Loucy (cell line): ENCODE measurements at regions not wholly inside any gene's neighbourhood (a gene's known extent, or its start where the extent isn't known, plus 50 kb on each side); places are given as distances from the start of the nearest gene placed in this dataset.
"Not testable (repeated sequence)": the region's sequence is repeated elsewhere in the genome, so short reads cannot be mapped to it uniquely, and the experiment has no call there.

Experiments
- H2AFZ ChIP-seq: fragments of 200-600 bp; sonication (generic); 2 replicates; pipeline ENCODE4 v1.6.0; 2016; ENCODE audit warnings: antibody characterized with exemption, mild to moderate bottlenecking, low read length, moderate library complexity
- H3F3A ChIP-seq: fragments of 200-600 bp; 2 replicates; pipeline ENCODE4 v1.6.0; 2016; ENCODE audit warnings: antibody characterized with exemption, low read depth, mild to moderate bottlenecking
- H3K27me3 ChIP-seq: fragments of 200-600 bp; sonication (generic); 2 replicates; pipeline ENCODE4 v1.6.1; 2014; ENCODE audit warnings: low read length, mild to moderate bottlenecking; ENCODE audit not compliant: insufficient read depth, poor library complexity, severe bottlenecking
- H3K36me3 ChIP-seq: fragments of 200-600 bp; sonication (generic); 2 replicates; pipeline ENCODE4 v1.6.1; 2016; ENCODE audit warnings: low read length; ENCODE audit not compliant: insufficient read depth
- H3K4me1 ChIP-seq: fragments of 200-600 bp; sonication (generic); 2 replicates; pipeline ENCODE4 v1.5.1; 2014; ENCODE audit warnings: low read length, mild to moderate bottlenecking; ENCODE audit not compliant: insufficient read depth, poor library complexity, severe bottlenecking
- H3K4me2 ChIP-seq: fragments of 200-600 bp; sonication (generic); 2 replicates; pipeline ENCODE4 v1.6.0; 2014; ENCODE audit warnings: antibody characterized with exemption, low read length, low read depth, mild to moderate bottlenecking; ENCODE audit not compliant: poor library complexity, severe bottlenecking
- H3K4me3 ChIP-seq: fragments of 200-600 bp; sonication (generic); 2 replicates; pipeline ENCODE4 v1.5.1; 2014; ENCODE audit warnings: low read length, mild to moderate bottlenecking, mixed read lengths; ENCODE audit not compliant: poor library complexity, severe bottlenecking
- H3K79me2 ChIP-seq: fragments of 200-600 bp; sonication (generic); 2 replicates; pipeline ENCODE4 v1.6.1; 2014; ENCODE audit warnings: low read length; ENCODE audit not compliant: insufficient read depth
- H3K9ac ChIP-seq: fragments of 200-600 bp; sonication (generic); 2 replicates; pipeline ENCODE4 v1.6.0; 2014; ENCODE audit warnings: mild to moderate bottlenecking, low read depth, low read length, moderate library complexity; ENCODE audit not compliant: poor library complexity, severe bottlenecking
- H3K9me2 ChIP-seq: fragments of 200-600 bp; sonication (generic); replicated peaks from 2 replicates; pipeline ENCODE4 v1.6.1; 2016; ENCODE audit warnings: low read depth, low read length, mixed read lengths
- H3K9me3 ChIP-seq: fragments of 200-600 bp; sonication (generic); 2 replicates; pipeline ENCODE4 v1.6.1; 2014; ENCODE audit warnings: mild to moderate bottlenecking, antibody characterized with exemption, low read length, low read depth; ENCODE audit not compliant: insufficient read depth
- H4K20me1 ChIP-seq: fragments of 200-600 bp; sonication (generic); 2 replicates; pipeline ENCODE4 v1.6.0; 2014; ENCODE audit warnings: antibody characterized with exemption, low read length, mild to moderate bottlenecking; ENCODE audit not compliant: insufficient read depth, poor library complexity, severe bottlenecking
- EZH2phosphoT487 ChIP-seq: fragments of 200-600 bp; IDR thresholded peaks from 2 replicates; pipeline ENCODE4 v1.6.1; 2018; ENCODE audit warnings: antibody characterized with exemption, mild to moderate bottlenecking, moderate library complexity, borderline replicate concordance
- TF ChIP-seq, protein P1 (sequence below): fragments of 200-600 bp; sonication (generic); conservative IDR thresholded peaks from 2 replicates; pipeline ENCODE4 v1.5.1; 2014; ENCODE audit warnings: mild to moderate bottlenecking, antibody characterized with exemption, low read length

DNA sequence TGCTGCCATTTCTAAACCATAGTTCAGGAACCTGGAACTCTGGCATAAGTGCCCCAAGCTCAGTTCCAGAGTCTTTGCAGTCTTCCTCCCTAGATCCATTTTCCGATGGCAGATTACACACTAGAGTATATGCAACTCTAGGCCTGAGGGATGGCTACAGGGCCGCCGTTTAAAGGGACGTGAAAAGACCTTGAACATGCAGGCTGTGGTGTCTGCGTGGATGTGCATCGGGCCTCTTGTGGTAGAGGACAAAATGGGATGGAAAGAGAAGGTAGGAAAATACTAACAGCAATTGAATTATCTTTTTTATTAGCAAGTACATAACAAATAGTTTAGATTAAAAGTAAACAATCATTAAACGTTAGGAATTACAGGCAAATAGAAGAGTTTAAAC is 588.9 kb downstream of the RFPL4B start:
- H3F3A ChIP-seq = no peaks in the 10 kb centered on the region
- no peaks in the 10 kb centered on the region for H3K9me2 ChIP-seq
- H3K9me3 ChIP-seq = no peaks in the 10 kb centered on the region
- H3K27me3 ChIP-seq = no peaks in the 10 kb centered on the region
- H3K4me3 ChIP-seq = no peak overlapping the region
- TF ChIP-seq, protein P1, sequence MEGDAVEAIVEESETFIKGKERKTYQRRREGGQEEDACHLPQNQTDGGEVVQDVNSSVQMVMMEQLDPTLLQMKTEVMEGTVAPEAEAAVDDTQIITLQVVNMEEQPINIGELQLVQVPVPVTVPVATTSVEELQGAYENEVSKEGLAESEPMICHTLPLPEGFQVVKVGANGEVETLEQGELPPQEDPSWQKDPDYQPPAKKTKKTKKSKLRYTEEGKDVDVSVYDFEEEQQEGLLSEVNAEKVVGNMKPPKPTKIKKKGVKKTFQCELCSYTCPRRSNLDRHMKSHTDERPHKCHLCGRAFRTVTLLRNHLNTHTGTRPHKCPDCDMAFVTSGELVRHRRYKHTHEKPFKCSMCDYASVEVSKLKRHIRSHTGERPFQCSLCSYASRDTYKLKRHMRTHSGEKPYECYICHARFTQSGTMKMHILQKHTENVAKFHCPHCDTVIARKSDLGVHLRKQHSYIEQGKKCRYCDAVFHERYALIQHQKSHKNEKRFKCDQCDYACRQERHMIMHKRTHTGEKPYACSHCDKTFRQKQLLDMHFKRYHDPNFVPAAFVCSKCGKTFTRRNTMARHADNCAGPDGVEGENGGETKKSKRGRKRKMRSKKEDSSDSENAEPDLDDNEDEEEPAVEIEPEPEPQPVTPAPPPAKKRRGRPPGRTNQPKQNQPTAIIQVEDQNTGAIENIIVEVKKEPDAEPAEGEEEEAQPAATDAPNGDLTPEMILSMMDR = no peak
- no peak for TF ChIP-seq EZH2phosphoT487
- no peaks in the 10 kb centered on the region for H3K4me1 ChIP-seq
- no peak overlapping the region for H3K9ac ChIP-seq
- no peaks in the 10 kb centered on the region for H4K20me1 ChIP-seq
- H3K4me2 ChIP-seq = no peak overlapping the region
- no peak overlapping the region for H2AFZ ChIP-seq
- no peaks in the 10 kb centered on the region for H3K79me2 ChIP-seq
- H3K36me3 ChIP-seq = no peaks in the 10 kb centered on the region

DNA sequence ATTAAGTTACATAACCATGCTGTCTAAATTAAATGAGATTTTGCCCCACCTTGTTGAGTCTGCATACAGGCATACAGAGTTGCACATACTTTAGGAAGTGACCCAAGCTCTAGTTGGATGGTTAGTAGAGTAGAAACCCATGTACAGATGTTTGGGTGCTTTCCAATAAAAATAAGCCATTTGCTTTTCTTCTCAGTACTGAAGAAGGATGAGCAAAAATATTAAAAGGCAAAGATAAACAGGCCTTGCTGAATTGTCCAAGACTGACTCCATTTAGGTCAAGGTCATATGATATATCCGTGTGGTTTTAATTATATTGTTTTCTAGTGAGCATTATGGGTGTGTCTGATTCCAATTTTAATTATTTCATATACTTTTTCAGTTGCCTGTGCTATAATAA is 589.4 kb downstream of the RFPL4B start:
- no peaks in the 10 kb centered on the region for H3K36me3 ChIP-seq
- TF ChIP-seq, protein P1 = no peak
- no peak for TF ChIP-seq EZH2phosphoT487
- H3K4me1 ChIP-seq = no peaks in the 10 kb centered on the region
- no peak overlapping the region for H3K4me3 ChIP-seq
- H3K9me2 ChIP-seq = no peaks in the 10 kb centered on the region
- no peaks in the 10 kb centered on the region for H4K20me1 ChIP-seq
- no peaks in the 10 kb centered on the region for H3F3A ChIP-seq
- no peaks in the 10 kb centered on the region for H3K9me3 ChIP-seq
- no peak overlapping the region for H3K9ac ChIP-seq
- no peaks in the 10 kb centered on the region for H3K27me3 ChIP-seq
- H3K4me2 ChIP-seq = no peak overlapping the region
- H2AFZ ChIP-seq = no peak overlapping the region
- H3K79me2 ChIP-seq = no peaks in the 10 kb centered on the region

DNA sequence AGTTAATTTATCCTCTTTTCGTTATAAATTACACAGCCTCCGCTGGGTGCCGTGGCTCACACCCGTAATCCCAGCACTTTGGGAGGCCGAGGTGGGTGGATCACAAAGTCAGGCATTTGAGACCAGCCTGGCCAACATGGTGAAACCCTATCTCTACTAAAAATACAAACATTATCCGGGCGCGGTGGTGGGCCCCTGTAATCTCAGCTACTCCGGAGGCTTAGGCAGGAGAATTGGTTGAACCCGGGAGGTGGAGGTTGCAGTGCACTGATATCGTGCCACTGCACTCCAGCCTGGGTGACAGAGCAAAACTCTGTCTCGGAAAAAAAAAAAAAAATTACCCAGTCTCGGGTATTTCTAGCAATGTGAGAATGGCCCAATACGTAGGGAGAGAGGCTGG is 590.6 kb downstream of the RFPL4B start:
- not testable (repeated sequence) for H3K79me2 ChIP-seq, H3K9me3 ChIP-seq, H2AFZ ChIP-seq, H3K4me1 ChIP-seq, H3K9ac ChIP-seq, H3K27me3 ChIP-seq, H4K20me1 ChIP-seq, H3K4me3 ChIP-seq, H3K4me2 ChIP-seq, H3K9me2 ChIP-seq, H3K36me3 ChIP-seq, H3F3A ChIP-seq

DNA sequence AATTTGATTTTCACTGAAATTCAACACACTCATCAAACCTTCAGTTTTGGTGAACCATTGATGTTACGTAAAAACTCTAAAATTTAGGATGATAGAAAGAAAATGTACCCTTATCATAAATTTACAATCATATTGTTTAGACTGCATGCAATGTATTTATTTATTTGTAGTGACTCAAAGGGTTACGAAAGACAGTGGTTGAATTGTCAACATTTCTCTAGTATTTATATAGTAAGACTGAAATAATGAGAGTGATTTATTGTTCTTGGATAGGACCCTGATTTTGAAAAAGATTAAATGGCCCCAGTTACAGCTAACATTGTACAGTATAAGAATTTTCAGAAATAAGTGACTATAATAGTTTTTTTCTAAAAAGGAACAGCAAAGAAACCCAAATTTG is 591.5 kb downstream of the RFPL4B start:
- H3K4me1 ChIP-seq = no peaks in the 10 kb centered on the region
- H3K9me2 ChIP-seq = no peaks in the 10 kb centered on the region
- no peaks in the 10 kb centered on the region for H3F3A ChIP-seq
- no peaks in the 10 kb centered on the region for H3K36me3 ChIP-seq
- H3K4me2 ChIP-seq = no peak overlapping the region
- no peaks in the 10 kb centered on the region for H3K27me3 ChIP-seq
- no peak overlapping the region for H3K4me3 ChIP-seq
- TF ChIP-seq, protein P1 = no peak
- no peak for TF ChIP-seq EZH2phosphoT487
- no peaks in the 10 kb centered on the region for H4K20me1 ChIP-seq
- no peak overlapping the region for H3K9ac ChIP-seq
- H2AFZ ChIP-seq = no peak overlapping the region
- no peaks in the 10 kb centered on the region for H3K79me2 ChIP-seq
- H3K9me3 ChIP-seq = no peaks in the 10 kb centered on the region
